KG1 (cell line): ENCODE measurements at regions not wholly inside any gene's neighbourhood (a gene's known extent, or its start where the extent isn't known, plus 50 kb on each side); places are given as distances from the start of the nearest gene placed in this dataset.
"Not testable (repeated sequence)": the region's sequence is repeated elsewhere in the genome, so short reads cannot be mapped to it uniquely, and the experiment has no call there.

Source experiments
- DNase-seq: peaks from one replicate; lab custom pipeline; 2025; lab: John Stamatoyannopoulos, UW

DNA sequence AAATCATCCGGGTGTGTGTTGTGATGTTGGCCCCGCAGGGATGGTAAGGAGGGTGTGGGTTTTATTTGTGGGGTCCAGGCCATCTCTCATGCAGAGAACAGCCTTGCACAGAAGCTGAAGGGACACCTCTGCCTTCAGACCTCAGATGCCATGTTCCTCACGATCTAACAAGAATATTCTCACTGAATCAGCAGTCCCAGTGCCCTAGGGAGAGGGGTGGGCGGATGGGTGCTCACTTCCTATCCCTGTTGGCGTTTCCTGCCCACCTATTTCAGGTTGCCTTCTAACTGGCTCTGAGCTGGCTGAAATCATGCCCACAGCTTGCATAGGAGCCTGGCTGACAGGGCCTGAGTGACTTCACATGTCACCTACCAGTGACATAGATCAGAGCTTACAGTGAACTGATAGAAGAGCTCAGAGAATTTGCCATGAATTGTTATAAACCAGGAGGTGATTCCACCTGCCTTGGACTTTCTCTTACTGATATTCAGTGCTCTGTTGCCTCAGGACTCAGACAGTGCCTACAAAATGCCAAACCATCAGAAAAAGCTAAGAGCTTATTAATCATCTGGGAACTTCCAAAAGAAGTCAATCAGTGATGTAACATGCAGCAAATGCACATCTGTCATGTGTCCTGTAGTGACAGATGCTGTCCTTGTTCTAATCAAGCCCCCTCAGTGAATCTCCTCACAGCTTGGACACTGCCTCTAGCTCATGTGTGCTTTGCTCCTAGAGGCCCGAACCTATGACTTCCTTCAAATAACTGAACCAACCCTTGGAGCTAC is 186.8 kb upstream of the ADRA1D start:
- DNase-seq: no peak

DNA sequence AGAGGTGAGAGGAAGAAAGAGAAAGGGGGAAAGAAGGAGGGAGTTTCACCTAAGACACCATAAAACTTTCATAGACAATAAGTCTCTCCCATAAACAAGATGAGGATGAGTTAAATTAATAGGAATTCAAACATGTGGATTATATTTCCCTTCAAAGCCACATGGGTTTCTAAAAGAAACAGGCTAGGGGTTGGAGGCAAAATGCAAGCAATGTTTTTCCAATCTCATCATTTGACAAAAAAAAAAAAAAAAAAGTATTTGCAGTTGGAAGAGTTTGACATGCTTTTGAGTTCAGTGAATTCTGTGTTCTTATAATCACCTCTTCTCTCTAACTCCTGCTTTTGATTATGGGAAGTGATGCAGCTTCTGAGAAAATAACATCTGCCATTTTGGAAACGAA is 186.1 kb upstream of the ADRA1D start:
- DNase-seq: no peak

DNA sequence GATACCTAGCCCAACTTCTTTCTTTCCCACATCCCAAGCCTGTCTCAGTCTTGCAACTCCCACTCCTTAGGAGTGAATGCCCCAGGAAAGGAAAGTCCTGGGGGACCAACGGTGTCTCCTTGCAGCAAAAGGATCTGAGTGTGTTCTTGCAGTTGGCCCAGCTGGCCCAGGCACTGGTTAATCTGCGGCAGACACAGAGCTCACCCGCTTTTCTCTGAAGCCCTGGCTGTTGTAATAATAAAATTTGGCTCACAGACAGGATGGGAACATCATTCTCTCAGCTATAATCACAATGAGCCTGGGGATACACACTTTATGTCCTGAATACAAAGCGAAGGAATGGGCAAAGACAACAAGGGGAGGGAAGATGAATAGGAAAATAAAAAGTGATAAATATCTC is 185.6 kb upstream of the ADRA1D start:
- no peak for DNase-seq

DNA sequence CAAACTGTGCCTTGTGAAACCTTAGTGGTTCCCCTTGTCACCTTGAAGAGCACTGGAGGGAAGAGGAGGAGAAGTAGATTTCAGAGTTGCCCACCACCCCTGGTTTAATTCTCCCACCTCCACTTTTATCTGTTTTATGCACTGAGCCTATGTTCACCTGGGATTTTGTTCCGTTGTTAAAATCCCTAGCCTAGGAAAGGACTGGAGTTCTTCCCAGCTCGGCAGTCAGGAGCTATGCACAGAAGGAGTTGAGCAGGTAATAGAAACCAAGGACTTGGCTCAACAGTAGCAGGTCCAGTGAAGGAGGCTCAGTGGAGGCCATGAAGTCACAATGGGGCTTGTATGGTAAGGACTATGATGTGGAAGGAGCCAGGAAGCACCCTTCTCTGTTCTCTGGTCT is 182.4 kb upstream of the ADRA1D start:
- no peak for DNase-seq

DNA sequence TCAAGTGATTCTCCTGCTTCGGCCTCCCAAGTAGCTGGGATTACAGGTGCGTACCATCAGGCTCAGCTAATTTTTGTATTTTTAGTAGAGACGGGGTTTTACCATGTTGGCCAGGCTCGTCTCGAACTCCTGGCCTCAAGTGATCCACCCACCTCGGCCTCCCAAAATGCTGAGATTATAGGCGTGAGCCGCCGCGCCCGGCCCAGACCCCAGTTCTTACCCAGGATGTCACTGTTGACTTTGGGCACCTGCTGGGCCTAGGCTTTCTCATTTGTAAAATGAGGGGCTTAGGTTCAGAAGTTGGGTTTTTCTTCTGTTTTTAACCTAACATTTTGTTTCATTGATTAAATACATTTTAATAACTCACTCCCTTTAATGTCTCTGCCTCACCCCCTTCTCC is 181.7 kb upstream of the ADRA1D start:
- DNase-seq: not testable (repeated sequence)

DNA sequence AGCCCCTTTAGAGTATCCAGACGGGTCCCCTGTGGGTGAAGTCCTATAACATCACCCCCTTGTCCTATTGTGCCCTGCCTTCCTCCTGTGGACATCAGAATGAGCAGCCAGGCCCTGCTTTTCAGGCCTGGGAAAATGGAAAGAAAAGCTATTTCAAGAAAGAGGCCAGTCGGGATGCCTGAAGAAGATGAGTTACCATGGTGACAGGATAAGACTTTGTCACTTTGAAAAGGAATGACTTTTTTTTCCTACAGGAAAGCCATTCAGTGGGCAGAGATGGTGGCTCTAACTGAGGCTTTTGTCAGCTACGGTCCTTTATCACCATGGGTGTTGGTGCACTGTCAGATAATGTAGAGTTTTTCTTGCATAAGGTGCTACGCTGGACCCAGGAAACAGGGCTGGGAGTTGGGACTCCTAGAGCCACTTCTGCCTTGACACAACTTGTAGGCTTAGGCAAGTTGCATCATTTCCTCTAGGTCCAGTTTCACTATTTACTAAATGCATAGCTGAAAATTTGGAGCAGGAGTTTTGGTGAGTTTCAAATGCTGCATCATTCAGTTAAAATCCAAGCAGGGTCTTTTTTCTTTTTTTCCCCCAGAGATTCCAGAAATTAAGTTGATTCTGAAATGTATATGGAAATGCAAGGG is 179.0 kb upstream of the ADRA1D start:
- no peak for DNase-seq

DNA sequence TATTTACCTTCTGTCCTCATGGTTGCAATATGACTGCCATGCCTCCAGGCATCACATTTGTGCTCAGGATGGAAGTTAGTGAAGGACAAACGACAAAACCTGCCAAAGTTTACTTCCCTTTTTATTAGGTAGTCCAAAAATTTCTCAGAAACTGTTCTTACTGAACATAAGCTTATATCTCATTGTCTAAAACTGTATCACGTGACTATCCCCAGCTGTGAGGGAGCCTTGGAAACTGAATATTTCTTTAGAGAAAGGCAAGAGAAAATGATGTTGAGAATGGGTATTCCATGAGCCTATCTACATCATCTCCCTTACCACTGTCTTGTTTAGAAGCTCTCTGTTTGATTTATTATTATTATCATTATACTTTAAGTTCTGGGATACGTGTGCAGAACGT is 169.1 kb upstream of the ADRA1D start:
- no peak for DNase-seq

DNA sequence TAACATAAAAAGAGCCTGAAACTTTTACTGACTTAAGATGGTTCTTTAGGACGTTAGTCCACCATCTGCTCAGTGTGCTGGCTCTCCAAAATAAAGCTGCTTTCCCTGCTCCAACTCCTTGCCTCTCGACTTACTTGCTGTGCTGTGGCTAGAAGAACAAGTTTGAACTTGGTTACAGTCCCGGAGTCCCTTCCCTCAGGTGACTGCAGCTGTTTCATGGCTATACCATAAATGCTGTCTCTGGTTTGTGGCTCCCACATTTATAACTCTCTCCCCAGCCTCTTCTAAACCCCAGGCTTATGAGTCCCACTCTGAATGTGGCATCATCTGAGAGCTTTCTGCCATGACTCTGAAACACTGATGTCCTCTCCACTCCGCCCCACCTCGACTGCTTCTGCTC is 166.2 kb upstream of the ADRA1D start:
- no peak for DNase-seq

DNA sequence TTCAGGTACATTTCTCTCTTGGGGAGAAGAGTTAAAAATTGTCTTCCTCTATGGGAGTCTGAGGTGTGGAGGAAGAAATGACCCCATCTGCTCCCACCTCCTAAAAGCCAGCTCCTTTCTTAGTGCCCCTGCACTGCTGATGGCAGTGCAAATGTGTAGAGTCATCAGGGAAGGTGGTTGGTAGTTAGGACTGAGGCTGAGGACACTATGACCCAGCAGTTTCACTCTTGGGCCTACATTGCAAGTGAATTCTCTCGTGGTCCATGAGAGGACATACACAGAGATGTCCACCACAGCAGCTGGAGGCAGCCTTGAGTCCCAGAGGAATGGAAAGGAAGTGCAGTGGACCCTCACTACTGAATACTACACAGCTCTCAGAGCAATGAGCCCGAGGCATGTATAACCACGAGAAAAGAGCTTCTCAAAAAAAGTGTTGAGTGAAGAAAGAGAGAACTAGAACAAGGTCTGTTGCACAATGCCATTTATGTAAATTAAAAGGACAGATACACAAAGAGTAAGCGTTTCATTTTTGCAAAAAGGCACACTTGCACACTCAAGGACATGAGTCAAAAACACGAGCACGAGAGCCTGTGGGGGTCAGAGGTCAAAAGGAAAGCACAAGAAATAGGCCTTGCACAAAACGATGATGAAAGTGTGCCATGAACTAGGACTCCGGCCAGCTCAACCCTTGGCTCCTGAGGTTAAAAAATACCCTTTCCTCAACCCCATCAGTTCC is 164.4 kb upstream of the ADRA1D start:
- no peak for DNase-seq

DNA sequence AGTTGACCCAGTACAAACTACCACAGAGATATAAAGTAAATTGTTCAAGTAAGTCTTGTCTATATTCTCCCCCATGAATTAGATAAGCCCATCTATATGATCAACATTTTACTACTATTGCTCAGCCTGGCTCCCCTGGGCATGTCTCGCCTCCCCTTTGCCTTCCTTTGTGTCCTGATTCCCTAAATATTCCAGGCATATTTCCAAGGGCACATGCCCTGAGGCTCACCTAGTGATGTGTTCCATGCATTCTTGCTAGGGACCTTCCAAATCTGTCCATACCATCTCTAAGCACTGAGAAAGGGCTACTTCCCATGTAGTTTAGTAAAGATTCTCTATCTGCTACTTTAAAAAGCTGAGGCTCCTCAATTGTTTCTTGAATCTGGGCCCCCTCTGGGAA is 163.1 kb upstream of the ADRA1D start:
- DNase-seq: no peak

DNA sequence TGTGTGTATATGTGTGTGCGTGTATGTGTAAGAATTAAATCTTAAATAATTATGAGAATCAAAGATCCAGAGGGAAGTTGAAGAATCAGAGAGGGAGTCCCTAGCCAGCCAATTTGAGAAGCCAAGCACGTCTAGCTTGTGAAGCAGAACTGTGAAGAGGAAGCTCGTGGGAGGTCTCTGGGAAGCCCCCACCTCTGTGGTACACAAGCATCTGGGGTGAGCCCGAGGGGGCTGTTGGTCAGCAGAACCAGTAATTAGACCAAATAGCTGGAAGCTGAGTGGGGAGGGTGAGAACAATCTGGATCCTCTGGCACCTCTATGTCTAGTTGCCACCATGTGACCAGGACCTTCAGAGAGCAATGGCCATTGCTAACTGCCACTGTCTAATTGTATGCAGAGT is 162.7 kb upstream of the ADRA1D start:
- no peak for DNase-seq

DNA sequence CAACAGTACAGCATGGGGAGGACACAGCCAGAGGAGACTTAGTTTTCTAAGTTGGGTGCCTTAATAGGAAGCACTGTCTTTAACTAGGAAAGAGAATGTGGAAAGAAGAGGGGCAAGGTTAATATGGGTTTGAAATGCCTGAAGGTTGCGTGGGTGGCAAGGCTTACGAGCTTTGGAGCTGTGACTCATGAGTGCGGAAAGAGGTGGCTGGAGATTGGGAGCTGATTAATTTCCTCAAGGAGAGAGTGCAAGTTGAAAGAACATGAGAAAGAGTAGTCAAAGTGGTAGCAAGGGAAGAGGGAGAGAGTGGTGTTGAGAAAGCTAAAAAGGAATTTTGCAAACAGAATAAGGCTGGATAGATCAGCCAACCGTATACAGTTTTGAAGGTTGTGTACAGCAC is 157.5 kb upstream of the ADRA1D start:
- DNase-seq: no peak

DNA sequence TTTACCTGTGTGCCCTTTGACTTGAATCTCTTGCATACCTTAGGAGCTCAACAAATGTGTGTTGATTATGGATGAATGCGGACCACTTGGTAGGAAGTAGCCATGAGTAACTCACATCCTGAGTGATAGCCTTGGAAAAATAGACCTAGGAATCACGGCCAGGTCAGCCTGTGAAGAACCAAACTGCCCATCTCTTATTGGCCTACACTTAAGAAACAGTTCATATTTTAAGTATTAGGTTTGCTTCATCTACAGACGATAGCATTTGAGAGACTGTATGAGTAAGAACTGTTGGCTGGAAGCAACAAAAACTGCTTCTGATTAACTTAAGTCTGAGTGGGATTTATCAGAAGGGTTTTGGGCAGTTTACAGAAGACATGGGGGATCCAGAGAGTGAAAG is 152.5 kb upstream of the ADRA1D start:
- no peak for DNase-seq

DNA sequence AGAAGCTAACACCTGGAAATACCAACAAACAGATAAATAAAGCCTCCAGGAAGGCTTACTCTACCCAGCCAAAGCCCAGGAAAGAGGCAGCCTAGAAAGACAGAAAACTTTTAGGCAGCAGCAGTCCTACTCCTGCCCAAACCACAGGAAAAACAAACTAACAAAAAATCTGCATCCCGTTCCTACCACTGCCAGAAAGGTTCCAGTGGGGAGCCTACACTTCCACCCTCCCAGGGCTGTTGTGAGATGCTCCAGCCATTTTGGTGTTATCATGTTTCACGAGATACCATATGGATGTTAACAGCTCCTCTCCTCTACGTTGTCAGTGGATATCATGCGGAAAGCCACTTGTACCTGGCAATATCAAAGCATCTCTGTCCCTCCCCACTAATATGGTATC is 135.9 kb upstream of the ADRA1D start:
- DNase-seq: no peak

DNA sequence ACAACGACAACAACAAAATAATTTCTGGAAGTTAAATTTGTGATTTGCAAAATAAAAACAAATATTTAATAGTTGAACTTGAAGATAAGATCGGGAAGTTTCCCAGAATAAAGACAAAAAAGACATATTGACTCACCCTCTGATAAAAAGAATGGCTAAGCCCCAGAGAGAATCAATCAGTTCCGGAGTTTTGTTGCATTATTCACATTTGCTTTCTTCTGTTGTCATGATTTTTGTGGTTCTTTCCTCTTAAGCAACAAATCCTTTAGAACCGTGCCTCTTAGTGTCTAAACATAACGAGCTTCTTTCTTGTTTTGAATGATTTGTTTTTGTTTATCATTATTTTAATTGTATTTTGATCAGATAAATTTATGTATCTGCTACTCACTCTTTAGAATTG is 134.9 kb upstream of the ADRA1D start:
- DNase-seq: no peak

DNA sequence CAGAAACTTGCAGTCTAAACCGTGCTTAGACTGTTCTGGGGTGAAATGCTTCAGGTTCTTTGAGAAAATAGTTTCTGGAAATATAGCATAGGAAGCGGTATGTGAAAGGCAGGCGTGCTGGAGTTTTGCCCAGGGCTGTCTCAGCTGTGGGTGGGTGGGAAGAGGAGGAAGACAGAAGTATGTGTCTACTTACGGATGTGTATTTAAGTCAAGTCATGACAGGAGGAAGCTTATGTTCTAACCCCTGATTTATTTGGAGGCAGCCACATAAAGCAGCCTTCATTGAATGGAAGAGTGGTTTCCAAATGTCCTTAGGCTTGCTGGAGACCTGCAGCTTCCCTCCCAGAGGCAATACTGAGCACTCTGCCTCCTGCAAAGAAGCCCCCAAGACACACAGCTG is 126.8 kb upstream of the ADRA1D start:
- peak; percentile 59 for DNase-seq

DNA sequence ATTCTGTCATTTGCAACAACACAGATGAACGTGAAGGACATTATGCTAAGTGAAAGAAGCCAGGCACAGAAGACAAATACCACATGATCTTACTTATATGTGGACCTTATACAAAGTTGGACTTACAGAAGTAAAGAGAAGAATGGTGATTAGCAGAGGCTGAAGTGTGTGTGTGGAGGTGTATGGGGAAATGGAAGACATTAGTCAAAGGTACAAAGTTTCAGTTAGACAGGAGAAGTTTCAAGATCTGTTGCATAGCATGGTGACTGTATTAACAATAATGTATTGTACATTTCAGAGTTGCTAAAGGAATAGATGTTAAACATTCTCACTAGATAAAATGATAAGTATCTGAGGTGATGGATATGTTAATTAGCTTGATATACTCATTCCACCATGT is 124.4 kb upstream of the ADRA1D start:
- no peak for DNase-seq

DNA sequence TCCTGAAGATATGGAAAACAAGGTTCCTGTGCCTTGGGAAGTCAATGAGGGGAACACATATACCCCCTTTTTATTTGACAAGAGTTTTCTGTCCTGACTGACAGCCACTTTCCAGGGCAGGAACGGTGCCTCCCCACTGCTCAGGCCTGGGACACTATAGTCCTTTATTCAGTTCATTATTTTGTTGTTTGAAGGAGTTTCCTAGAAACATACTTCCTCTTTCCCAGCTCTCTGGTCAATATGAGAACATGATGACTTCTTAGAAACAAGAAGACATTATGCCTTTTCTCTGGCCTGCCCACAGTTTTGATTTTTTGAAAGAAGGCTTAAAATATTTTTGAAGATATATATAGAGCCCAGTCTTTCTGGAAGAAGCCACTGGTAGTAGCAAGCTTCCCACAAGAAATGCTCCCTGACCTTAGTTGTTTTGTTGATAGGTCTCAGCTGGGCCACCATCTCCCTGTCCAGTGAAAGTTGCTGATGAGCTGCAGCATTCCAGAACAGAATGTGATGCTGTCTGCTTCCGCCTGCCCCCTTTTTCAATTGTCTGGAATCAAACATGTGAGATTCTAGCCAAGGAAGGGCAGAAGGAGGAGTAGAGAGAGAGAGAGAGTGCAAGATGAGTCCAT is 122.7 kb upstream of the ADRA1D start:
- peak; percentile 11 for DNase-seq

DNA sequence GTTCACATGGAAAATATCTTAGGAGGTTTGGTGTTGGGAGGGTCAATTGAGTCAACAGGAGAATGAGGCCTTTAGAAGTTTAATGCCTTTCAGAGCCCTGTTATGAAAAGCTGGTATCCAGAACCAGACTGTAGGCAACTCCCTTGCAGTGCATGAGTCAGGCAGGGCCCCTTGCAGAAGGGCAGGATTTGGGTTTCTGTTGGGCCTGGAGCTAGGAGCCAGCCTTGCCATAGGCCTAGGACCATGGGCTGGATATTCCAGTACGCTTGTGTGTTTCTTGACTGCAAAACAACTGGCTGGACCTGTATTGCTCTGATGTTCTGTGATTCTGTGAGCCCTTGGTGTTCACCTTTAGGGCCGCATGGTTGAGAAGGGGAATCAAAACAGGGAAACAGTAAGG is 121.8 kb upstream of the ADRA1D start:
- DNase-seq: no peak

DNA sequence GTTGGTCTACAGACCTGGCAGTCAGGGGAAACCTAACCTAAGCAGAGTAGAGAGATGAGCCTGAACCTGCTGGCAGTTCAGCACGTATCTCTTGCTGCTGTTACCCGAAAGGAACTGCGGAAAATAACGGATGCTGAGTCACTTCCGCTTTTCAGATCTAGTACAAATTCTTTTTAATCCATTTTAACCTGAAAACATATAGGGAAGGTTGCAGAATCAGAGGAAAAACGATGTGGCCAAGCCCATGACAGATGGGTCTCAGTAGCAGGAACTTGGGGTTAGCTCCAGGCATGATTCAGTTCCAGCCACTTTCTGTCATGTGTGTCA is 120.7 kb upstream of the ADRA1D start:
- DNase-seq: peak; percentile 63

DNA sequence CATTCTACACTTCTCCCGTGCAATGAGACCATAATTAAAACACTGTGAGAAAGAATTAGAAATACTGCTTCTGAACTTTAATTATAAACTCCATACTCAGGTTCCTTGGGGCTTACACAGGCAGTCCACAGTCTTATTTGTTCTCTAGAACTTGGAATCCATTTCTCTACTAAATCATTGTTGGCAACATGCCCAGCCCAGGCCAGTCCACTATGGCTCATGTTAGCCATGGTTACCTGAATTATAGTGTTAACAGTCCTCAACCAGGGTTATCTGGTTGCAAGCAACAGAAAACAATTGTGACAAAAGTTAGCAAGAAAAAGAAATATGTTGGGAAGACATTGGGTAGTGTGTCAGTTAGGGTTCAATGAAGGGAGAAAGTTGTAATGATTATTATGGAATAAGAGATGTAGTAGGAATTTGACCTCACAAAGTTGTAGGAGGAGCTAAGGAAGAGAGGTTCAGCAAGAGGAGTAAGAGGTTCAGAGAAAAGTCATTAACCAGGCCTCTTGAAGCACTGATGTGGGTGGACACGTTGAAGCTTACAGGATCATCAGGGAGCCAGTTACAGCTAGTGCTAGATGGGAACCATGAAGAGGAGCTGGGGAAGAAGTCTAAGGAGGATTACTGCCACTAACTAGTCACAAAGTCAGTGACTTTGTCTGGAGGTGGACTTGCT is 120.2 kb upstream of the ADRA1D start:
- no peak for DNase-seq

DNA sequence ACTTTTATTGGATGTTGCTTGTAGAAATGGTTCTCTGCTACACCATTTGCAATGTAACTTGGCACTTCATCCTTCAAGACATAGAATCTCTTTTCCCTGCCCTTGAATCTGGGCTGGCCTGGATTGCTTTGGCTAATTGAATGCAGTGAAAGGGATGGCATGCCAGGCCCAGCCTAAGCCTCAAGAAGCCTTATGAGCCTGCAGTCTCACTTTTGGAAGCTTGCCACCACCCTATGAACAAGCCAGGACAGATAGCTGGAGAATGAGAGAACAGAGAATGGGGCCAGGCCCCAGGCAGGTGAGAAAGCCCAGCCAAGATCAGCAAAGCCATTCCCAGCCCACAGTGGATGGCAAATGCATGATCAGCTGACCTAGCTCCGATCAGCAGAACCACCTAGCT is 117.0 kb upstream of the ADRA1D start:
- no peak for DNase-seq
